GM12872 (cell line): ENCODE measurements at regions not wholly inside any gene's neighbourhood (a gene's known extent, or its start where the extent isn't known, plus 50 kb on each side); places are given as distances from the start of the nearest gene placed in this dataset.

Experiments used
- TF ChIP-seq, protein P1 (sequence below): IDR thresholded peaks from 3 replicates; pipeline ENCODE4 v1.5.1; 2011; ENCODE audit warnings: low read depth, mild to moderate bottlenecking, low read length, moderate library complexity; ENCODE audit not compliant: insufficient read depth

DNA sequence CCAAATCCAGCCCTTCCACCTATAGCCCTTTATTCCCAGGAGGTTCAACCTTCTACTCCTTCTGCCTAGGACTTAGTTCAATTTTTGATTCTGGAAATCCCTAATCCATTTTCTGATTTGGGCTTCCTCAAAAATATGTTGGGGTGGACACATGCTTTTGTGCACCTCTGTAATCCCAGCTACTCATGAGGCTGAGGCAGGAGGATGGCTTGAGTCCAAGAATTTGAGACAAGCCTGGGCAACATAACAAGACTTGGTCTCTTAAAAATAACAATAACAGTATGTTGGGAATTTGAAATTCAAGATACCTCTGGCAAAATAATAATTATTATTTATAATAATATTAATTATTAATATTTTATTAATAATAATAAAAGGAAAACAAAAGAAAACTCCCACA is 188.7 kb upstream of the TLE4 start:
- TF ChIP-seq, protein P1, sequence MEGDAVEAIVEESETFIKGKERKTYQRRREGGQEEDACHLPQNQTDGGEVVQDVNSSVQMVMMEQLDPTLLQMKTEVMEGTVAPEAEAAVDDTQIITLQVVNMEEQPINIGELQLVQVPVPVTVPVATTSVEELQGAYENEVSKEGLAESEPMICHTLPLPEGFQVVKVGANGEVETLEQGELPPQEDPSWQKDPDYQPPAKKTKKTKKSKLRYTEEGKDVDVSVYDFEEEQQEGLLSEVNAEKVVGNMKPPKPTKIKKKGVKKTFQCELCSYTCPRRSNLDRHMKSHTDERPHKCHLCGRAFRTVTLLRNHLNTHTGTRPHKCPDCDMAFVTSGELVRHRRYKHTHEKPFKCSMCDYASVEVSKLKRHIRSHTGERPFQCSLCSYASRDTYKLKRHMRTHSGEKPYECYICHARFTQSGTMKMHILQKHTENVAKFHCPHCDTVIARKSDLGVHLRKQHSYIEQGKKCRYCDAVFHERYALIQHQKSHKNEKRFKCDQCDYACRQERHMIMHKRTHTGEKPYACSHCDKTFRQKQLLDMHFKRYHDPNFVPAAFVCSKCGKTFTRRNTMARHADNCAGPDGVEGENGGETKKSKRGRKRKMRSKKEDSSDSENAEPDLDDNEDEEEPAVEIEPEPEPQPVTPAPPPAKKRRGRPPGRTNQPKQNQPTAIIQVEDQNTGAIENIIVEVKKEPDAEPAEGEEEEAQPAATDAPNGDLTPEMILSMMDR = no peak

DNA sequence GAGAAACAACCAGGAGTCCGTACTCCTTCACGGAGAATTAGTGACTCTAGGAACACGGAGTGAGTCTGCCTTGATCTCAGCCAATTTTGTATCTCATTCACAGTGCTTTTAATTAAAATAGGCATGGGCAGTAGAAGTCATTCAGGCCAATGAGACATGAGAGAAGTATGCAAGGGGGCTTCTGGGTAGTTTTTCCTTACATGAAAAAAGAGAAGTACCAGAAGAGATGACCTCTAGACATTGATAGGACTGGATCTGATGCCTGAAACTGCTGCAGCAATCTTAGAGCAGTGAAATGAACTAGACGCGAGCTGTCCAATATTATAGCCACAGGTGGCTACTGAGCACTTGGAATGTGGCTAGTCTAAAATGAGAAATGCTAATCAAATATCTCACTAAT is 187.7 kb upstream of the TLE4 start:
- TF ChIP-seq, protein P1 = no peak

- TF ChIP-seq, protein P1 = no peak
Measured at GRCh38 chr9:79384501-79384900, 187.3 kb upstream of the TLE4 start.

DNA sequence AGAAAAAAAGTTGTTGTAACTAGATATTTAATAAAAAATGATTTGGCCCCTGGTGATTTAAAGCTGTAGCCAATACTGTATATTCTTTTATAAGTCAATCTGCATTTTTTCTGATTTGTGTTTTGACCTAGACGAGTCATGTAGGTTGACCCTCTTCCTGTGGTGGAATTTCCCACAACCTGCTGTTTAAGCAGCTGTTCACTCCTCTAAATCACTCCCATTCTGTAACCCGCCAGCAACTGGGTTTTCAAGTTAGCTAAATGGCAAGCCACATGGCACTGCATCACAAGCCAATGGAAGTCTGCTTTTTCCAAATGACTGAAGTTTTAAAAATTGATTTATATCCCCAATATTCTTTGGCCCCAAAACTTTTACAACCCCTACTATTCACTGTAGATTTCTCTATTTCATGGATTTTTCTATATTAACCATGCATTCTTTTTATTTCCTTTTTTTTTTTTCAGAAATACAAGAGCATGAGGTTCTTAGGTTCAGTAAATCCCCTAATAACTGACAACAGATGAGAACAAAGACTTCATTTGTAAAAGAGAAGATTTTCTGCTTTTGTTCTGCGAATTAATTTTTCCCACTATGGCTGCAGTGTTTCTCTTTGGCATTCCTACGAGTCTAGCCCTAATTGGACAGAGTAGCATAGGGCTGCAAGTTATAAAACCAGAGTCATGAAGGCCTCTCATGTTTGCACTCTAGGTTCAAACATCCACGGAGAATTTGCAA is 184.5 kb upstream of the TLE4 start:
- TF ChIP-seq, protein P1 = no peak

DNA sequence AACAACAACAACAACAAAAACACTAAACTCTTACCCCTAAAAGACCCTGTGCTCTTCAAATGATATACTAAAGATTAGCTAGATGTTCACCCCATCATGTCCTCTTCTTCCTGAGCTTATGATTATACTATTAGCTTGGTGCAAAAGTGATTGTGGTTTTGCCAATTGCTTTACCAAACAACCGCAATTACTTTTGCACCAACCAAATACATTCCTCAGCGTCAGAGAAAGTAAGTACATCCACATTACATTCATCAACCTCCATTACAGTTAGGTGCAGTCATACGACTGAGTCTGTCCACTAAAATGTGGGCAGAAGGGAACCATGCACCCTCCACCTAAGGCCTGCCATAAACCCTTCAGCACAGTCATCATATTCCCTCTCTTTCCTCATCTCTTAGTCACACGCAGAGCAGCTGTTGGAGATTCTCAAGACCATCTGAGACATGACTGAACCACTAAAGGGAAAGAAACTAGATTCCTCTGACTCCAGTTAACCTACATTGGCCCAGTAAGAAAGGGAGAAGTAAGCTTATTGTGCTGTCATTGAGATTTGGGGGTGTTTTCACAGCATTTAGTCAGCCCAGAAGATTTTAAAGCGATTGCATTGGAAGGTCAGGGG is 181.6 kb upstream of the TLE4 start:
- TF ChIP-seq, protein P1 = no peak

DNA sequence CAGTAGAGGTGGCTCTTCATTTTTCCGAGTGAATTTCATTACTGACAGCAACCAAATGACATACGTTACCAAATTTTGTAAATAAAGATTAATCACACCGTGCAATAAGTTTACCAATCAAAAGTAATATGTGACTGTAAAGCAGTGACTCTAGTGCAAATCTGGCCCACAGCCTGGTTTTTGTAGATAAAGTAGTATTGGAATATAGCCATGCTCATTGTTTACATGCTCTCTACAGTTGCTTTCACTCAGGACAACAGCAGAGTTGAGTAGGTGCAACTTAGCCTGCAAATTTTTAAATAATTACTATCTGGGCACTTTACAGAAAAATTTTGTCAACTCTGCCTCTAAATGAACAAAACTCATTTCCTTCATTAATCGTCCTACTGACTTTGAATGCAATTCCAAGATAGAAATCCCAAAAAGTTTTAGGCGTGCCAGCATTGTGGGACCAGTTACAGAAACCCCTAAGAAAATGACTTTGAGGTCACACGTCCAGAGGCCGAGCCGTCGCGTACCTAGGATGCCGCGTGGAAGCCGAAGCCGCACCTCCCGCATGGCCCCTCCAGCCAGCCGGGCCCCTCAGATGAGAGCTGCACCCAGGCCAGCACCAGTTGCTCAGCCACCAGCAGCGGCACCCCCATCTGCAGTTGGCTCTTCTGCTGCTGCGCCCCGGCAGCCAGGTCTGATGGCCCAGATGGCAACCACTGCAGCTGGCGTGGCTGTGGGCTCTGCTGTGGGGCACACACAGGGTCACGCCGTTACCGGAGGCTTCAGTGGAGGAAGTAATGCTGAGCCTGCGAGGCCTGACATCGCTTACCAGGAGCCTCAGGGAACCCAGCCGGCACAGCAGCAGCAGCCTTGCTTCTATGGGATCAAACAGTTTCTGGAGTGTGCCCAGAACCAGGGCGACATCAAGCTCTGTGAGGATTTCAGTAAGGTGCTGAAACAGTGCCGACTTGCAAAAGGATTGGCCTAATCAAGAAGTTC is 180.7 kb upstream of the TLE4 start:
- TF ChIP-seq, protein P1 = no peak

DNA sequence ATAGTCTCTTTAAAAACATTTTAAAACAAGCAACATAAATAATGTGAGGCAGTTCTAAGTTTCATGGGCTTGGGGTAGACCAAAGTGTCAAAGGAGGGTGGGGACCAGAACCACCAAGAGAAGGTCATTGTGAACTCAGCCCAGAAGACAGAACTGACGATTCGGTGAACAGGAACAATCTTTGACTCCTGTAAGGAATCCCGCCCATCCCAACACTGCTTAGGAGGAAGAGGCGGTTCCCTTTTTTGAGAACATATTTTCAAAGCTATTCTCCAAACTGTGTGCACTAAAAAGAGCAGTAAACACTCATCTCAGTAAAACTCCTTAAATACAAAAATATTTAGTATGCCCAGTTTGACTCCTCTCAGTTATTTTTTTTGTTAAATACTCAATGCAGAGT is 176.5 kb upstream of the TLE4 start:
- TF ChIP-seq, protein P1 = no peak
